NOMO-1 (cell line): ENCODE measurements at regions not wholly inside any gene's neighbourhood (a gene's known extent, or its start where the extent isn't known, plus 50 kb on each side); places are given as distances from the start of the nearest gene placed in this dataset.
"Not testable (repeated sequence)": the region's sequence is repeated elsewhere in the genome, so short reads cannot be mapped to it uniquely, and the experiment has no call there.

ENCODE experiments used
- DNase-seq, 2 experiments: peaks; one replicate each; lab custom pipeline; 2025; ENCODE audit not compliant: unreplicated experiment in 2 of 2; lab: John Stamatoyannopoulos, UW

- no peak for DNase-seq
Observed at GRCh38 chr7:16267953-16268820, 153.2 kb downstream of the CRPPA start.

GRCh38 chr7:16266877-16267276 is 154.5 kb downstream of the CRPPA start:
- no peak for DNase-seq

- DNase-seq, result not testable (repeated sequence)
Observed at GRCh38 chr7:16266470-16266869, 154.9 kb downstream of the CRPPA start.

GRCh38 chr7:16265863-16266458 is 155.4 kb downstream of the CRPPA start:
- no peak for DNase-seq

- no peak for DNase-seq
Observed at GRCh38 chr7:16264823-16265804, 156.2 kb downstream of the CRPPA start.

- DNase-seq, result no peak
Observed at GRCh38 chr7:16264036-16264819, 157.1 kb downstream of the CRPPA start.

GRCh38 chr7:16263377-16263776 is 158.0 kb downstream of the CRPPA start:
- DNase-seq, result not testable (repeated sequence)

- no peak for DNase-seq
Observed at GRCh38 chr7:16261654-16262053, 159.7 kb downstream of the CRPPA start.

GRCh38 chr7:16261100-16261499 is 160.2 kb downstream of the CRPPA start:
- no peak for DNase-seq

GRCh38 chr7:16260236-16260728 is 161.1 kb downstream of the CRPPA start:
- no peak for DNase-seq

GRCh38 chr7:16256419-16256818 is 164.9 kb downstream of the CRPPA start:
- not testable (repeated sequence) for DNase-seq

GRCh38 chr7:16255952-16256351 is 165.4 kb downstream of the CRPPA start:
- DNase-seq, result not testable (repeated sequence)

- not testable (repeated sequence) for DNase-seq
Observed at GRCh38 chr7:16250655-16251054, 170.7 kb downstream of the CRPPA start.

- not testable (repeated sequence) for DNase-seq
Observed at GRCh38 chr7:16249204-16249603, 172.1 kb downstream of the CRPPA start.

- DNase-seq, result not testable (repeated sequence)
Observed at GRCh38 chr7:16248556-16248955, 172.8 kb downstream of the CRPPA start.

GRCh38 chr7:16244469-16244868 is 176.9 kb downstream of the CRPPA start:
- DNase-seq, result no peak

GRCh38 chr7:16242920-16243319 is 178.4 kb downstream of the CRPPA start:
- DNase-seq, result no peak

- DNase-seq, result no peak
Observed at GRCh38 chr7:16241017-16241416, 180.3 kb downstream of the CRPPA start.

GRCh38 chr7:16236381-16236780 is 185.0 kb downstream of the CRPPA start:
- no peak for DNase-seq
